ENCODE measurements at regions not wholly inside any gene's neighbourhood (a gene's known extent, or its start where the extent isn't known, plus 50 kb on each side); places are given as distances from the start of the nearest gene placed in this dataset.

- TF ChIP-seq CTCF (IDR thresholded peaks at IDR 0.05; ENCODE audit: extremely low read depth in 1 of 2, insufficient read depth in 1 of 2, low read depth in 1 of 2, low read length in 2 of 2) (no peak), EZH2 (IDR thresholded peaks at IDR 0.05; ENCODE audit: borderline replicate concordance, low read depth, low read length, severe bottlenecking) (no peak), POLR2A (IDR thresholded peaks at IDR 0.05; ENCODE audit: low read depth, low read length) (no peak), POLR2AphosphoS5 (IDR thresholded peaks at IDR 0.05; ENCODE audit: insufficient read depth, low read depth, low read length) (no peak), MAX (IDR thresholded peaks at IDR 0.05; ENCODE audit: insufficient read depth, insufficient read length) (no peak), MYC (IDR thresholded peaks at IDR 0.05; ENCODE audit: low read depth, low read length) (no peak), JUN (IDR thresholded peaks at IDR 0.05; ENCODE audit: borderline replicate concordance, insufficient read depth, insufficient read length, low read depth) (no peak), GATA2 (IDR thresholded peaks at IDR 0.05; ENCODE audit: insufficient read depth, insufficient read length, low read depth, low read length) (no peak)
Observed at GRCh38 chr17:33751702-33752065, 458.6 kb upstream of the ASIC2 start.

All from endothelial cell of umbilical vein (primary cell).